Subcutaneous abdominal adipose tissue (tissue), 5 donors: ENCODE measurements at regions not wholly inside any gene's neighbourhood (a gene's known extent, or its start where the extent isn't known, plus 50 kb on each side); places are given as distances from the start of the nearest gene placed in this dataset.
A peak's percentile ranks its signal among the peaks of the same experiment; 100 is the strongest.

Experiments used
- H3K27ac ChIP-seq: one replicate; pipeline ENCODE4 v1.7.0; 2013; ENCODE audit warnings: low read depth, mild to moderate bottlenecking, inconsistent platforms, low read length, moderate library complexity
- H3K27me3 ChIP-seq, 5 donors: one replicate each; pipeline ENCODE4 v1.7.0; 2013; ENCODE audit warnings: low read length in 5 of 5, inconsistent platforms in 1 of 5; ENCODE audit not compliant: control insufficient read depth in 5 of 5, insufficient read depth in 4 of 5
- H3K36me3 ChIP-seq, 5 donors: one replicate each; pipeline ENCODE4 v1.7.0; 2013; ENCODE audit warnings: low read length in 5 of 5; ENCODE audit not compliant: control insufficient read depth in 5 of 5, insufficient read depth in 5 of 5
- H3K4me1 ChIP-seq, 5 donors: one replicate each; pipeline ENCODE4 v1.7.0; 2013; ENCODE audit warnings: low read length in 5 of 5, mild to moderate bottlenecking in 3 of 5, moderate library complexity in 1 of 5; ENCODE audit not compliant: control insufficient read depth in 5 of 5, insufficient read depth in 5 of 5
- H3K4me3 ChIP-seq, 5 donors: one replicate each; pipeline ENCODE4 v1.7.0; 2013; ENCODE audit warnings: low read length in 5 of 5, low read depth in 1 of 5
- H3K9ac ChIP-seq, 5 donors: one replicate each; pipeline ENCODE4 v1.7.0; 2013; ENCODE audit warnings: low read length in 5 of 5, mild to moderate bottlenecking in 4 of 5, moderate library complexity in 3 of 5
- H3K9me3 ChIP-seq, 5 donors: one replicate each; pipeline ENCODE4 v1.7.0; 2013; ENCODE audit warnings: low read length in 5 of 5; ENCODE audit not compliant: control insufficient read depth in 5 of 5
- donor health status: healthy.
- donor health status: healthy.
- donor health status: healthy.
- donor health status: healthy.
- donor health status: healthy.

DNA sequence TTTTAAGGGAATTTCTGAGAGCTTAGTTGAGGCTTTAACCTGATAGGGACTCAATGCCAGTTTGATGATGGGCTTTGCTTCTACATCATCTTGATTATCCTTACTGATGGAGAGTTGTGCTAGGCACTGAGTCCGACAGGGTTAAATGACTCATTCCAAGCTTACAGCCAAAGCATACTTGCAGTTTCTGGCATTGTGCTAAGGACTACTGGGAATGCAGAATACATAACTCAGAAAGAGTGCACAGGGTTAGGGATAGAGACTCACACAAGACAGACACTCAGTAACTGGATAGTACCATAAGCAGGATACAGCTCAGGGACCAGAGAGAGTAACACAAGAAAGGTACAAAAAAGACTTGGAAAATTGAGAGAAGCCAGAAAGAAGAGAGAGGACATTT is 94.1 kb upstream of the SLC14A2 start:
- Histone ChIP-seq H3K27ac (peak overlapping the region; percentile 66), H3K4me1 (peaks cover 13 to 68% (median 55%) of the 10 kb centered on the region in 5 donors), H3K9me3 (no peaks in the 10 kb centered on the region), H3K4me3 (no peak overlapping the region), H3K27me3 (no peaks in the 10 kb centered on the region), H3K36me3 (no peaks in the 10 kb centered on the region), H3K9ac (no peak overlapping the region)

DNA sequence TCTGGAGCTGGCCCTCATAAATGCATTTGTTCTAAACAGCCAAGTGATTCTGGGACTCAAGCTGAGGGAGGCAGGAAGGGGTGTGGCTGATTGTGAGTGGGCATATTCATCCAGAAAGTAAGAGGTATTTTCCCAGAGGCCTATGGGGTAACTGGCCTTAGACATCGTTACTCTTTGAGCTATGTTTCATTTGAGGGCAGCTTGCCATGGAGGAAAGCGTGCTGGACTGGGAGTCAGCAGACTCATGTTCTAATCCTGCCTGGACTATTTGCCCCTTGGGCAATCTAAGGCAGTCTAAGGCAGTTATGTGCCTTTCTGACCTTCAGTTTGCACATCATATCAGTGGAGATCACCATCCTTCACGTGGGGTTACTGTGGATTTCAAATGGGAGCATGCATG is 93.5 kb upstream of the SLC14A2 start:
- Histone ChIP-seq H3K27ac (peak overlapping the region; percentile 66), H3K9me3 (no peaks in the 10 kb centered on the region), H3K36me3 (no peaks in the 10 kb centered on the region), H3K4me3 (no peak overlapping the region), H3K9ac (no peak overlapping the region), H3K27me3 (no peaks in the 10 kb centered on the region), H3K4me1 (peaks cover 9 to 61% (median 48%) of the 10 kb centered on the region in 5 donors)

- Histone ChIP-seq H3K9ac (no peak overlapping the region), H3K4me1 (peaks cover 6 to 55% (median 43%) of the 10 kb centered on the region in 5 donors), H3K36me3 (no peaks in the 10 kb centered on the region), H3K4me3 (no peak overlapping the region), H3K27me3 (no peaks in the 10 kb centered on the region), H3K9me3 (no peaks in the 10 kb centered on the region), H3K27ac (no peak overlapping the region)
Measured at GRCh38 chr18:45522371-45522770, 92.9 kb upstream of the SLC14A2 start.

GRCh38 chr18:45525301-45525700 is 90.0 kb upstream of the SLC14A2 start:
- H3K4me3 ChIP-seq = no peak overlapping the region
- H3K27me3 ChIP-seq = no peaks in the 10 kb centered on the region
- no peak overlapping the region for H3K27ac ChIP-seq
- no peaks in the 10 kb centered on the region for H3K9me3 ChIP-seq
- H3K4me1 ChIP-seq = peaks cover 6 to 31% (median 22%) of the 10 kb centered on the region in 5 donors
- no peaks in the 10 kb centered on the region for H3K36me3 ChIP-seq
- no peak overlapping the region for H3K9ac ChIP-seq

DNA sequence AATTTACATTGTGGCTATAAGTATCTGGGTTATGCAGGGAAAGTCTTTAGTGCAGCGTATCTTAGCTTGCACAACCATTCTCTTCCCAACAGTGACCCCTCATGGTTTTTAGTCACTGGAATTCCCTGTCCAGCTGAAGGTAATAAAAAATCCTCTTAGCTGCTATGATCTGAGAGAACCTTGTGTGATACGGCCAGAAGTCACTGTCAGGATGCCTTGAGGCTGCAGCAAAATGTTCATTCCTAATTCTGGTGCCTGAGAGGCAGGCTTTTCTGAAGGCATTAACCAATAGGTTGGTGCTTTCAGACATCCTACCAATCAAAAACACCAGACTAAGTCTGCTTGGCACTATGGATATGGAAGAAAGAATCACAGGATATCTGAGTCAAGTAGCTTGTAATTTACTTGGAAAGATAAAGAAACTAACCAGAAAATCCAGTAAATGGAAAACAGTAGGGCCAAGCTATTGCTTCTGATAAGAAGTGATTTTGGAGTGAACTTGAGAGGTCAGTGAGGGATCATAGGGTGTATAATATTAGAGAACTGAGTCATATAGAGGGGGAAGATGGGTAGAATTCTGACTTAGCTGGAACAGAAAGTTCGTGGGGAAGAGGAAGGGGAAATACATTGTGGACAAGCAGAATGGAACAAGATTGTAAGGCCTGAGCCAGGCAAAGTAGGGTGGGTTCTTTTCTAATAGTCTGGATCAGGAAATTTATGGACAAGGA is 89.0 kb upstream of the SLC14A2 start:
- Histone ChIP-seq H3K27ac (no peak overlapping the region), H3K36me3 (no peaks in the 10 kb centered on the region), H3K4me1 (peaks cover 6 to 22% (median 17%) of the 10 kb centered on the region in 5 donors), H3K9ac (no peak overlapping the region), H3K9me3 (no peaks in the 10 kb centered on the region), H3K4me3 (no peak overlapping the region), H3K27me3 (no peaks in the 10 kb centered on the region)

DNA sequence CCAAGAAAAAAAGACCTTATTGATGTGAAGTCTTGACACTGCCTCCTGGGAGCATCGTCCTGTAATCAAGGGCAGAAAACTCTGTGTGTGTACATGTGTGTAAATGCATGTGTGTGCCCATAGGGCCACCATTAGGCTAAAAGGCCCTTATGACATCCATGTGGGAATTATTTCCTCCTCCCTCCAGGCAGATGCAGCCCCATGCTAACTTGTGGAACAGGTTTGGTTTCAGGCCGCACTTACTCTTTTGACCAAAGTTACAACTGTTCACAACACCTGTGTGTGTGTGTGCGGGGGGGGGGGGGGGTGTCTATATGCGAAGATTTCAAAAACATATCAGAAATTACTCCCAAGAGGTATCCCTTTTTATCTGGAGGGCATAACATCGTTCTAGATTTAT is 87.4 kb upstream of the SLC14A2 start:
- Histone ChIP-seq H3K4me1 (peaks cover 0 to 8% (median 6%) of the 10 kb centered on the region in 5 donors), H3K9me3 (no peaks in the 10 kb centered on the region), H3K9ac (no peak overlapping the region), H3K4me3 (no peak overlapping the region), H3K36me3 (no peaks in the 10 kb centered on the region), H3K27me3 (no peaks in the 10 kb centered on the region), H3K27ac (no peak overlapping the region)

- no peak overlapping the region for H3K4me3 ChIP-seq
- H3K27me3 ChIP-seq = no peaks in the 10 kb centered on the region
- peaks cover 0 to 8% (median 6%) of the 10 kb centered on the region in 5 donors for H3K4me1 ChIP-seq
- H3K36me3 ChIP-seq = no peaks in the 10 kb centered on the region
- no peaks in the 10 kb centered on the region for H3K9me3 ChIP-seq
- H3K9ac ChIP-seq = no peak overlapping the region
- H3K27ac ChIP-seq = no peak overlapping the region
Measured at GRCh38 chr18:45528712-45529336, 86.5 kb upstream of the SLC14A2 start.

GRCh38 chr18:45538444-45538843 is 76.8 kb upstream of the SLC14A2 start:
- Histone ChIP-seq H3K4me1 (peaks cover 0 to 6% (median 0%) of the 10 kb centered on the region in 5 donors), H3K9ac (no peak overlapping the region), H3K9me3 (peaks cover 0 to 7% (median 5%) of the 10 kb centered on the region in 5 donors), H3K36me3 (no peaks in the 10 kb centered on the region), H3K27me3 (no peaks in the 10 kb centered on the region), H3K4me3 (no peak overlapping the region), H3K27ac (no peak overlapping the region)

GRCh38 chr18:45539491-45539891 is 75.8 kb upstream of the SLC14A2 start:
- Histone ChIP-seq H3K27ac (no peak overlapping the region), H3K9ac (no peak overlapping the region), H3K27me3 (no peaks in the 10 kb centered on the region)

GRCh38 chr18:45540125-45540524 is 75.2 kb upstream of the SLC14A2 start:
- Histone ChIP-seq H3K27me3 (no peaks in the 10 kb centered on the region), H3K9ac (no peak overlapping the region), H3K36me3 (no peaks in the 10 kb centered on the region), H3K9me3 (peaks cover 0 to 7% (median 5%) of the 10 kb centered on the region in 5 donors), H3K27ac (no peak overlapping the region), H3K4me3 (no peak overlapping the region), H3K4me1 (peaks cover 0 to 6% (median 0%) of the 10 kb centered on the region in 5 donors)

More at GRCh38 chr18:45539491-45539891, 75.8 kb upstream of the SLC14A2 start:
- H3K9me3 ChIP-seq = peaks cover 0 to 7% (median 5%) of the 10 kb centered on the region in 5 donors
- H3K4me1 ChIP-seq = peaks cover 0 to 6% (median 0%) of the 10 kb centered on the region in 5 donors
- H3K4me3 ChIP-seq = no peak overlapping the region
- no peaks in the 10 kb centered on the region for H3K36me3 ChIP-seq
